NCI-H526 (cell line): ENCODE measurements at regions not wholly inside any gene's neighbourhood (a gene's known extent, or its start where the extent isn't known, plus 50 kb on each side); places are given as distances from the start of the nearest gene placed in this dataset.
"Not testable (repeated sequence)": the region's sequence is repeated elsewhere in the genome, so short reads cannot be mapped to it uniquely, and the experiment has no call there.

Source experiments
- DNase-seq, 2 experiments: peaks; one replicate each; lab custom pipeline; 2025; lab: John Stamatoyannopoulos, UW

- DNase-seq, result no peak
Observed at GRCh38 chrX:140337263-140337662, 167.6 kb downstream of the SOX3 start.

DNA sequence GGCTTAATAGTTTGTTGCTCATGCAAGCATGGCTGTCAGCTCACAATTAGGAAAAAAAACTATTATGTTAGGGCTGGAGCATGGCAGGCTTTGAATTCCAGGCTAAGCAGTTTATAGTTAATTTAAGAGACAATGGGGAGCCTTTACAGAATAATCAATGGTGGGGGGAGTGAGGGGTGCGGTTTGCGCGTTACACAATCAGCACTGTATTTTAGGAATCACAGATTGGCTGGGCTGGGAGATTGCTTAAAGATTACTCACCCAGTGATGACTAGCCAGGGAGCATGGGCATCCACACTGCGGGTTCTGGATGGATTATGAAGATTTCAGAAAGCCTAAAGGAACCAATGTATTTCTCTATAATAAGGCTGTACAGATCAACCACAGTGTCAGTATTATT lies 186.6 kb downstream of the SOX3 start:
- DNase-seq, result no peak

DNA sequence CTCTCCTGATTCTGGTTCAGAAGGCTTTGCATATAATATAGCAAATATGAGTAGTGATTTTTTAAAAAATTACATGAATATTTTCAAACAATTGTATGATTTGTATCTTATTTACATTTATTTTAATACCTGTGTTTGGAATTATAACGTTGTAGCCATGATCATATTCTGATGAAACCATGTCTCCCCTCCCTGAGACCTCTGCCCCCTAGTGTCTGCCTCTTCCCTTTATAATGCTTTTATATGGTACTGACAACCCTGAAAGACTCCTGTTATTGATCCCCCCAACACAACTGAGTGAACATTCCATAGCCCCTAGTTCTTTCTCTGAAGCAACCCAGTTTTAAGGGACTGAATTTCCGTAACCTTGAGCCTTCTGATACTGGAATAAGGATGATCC lies 187.4 kb downstream of the SOX3 start:
- DNase-seq, result no peak

DNA sequence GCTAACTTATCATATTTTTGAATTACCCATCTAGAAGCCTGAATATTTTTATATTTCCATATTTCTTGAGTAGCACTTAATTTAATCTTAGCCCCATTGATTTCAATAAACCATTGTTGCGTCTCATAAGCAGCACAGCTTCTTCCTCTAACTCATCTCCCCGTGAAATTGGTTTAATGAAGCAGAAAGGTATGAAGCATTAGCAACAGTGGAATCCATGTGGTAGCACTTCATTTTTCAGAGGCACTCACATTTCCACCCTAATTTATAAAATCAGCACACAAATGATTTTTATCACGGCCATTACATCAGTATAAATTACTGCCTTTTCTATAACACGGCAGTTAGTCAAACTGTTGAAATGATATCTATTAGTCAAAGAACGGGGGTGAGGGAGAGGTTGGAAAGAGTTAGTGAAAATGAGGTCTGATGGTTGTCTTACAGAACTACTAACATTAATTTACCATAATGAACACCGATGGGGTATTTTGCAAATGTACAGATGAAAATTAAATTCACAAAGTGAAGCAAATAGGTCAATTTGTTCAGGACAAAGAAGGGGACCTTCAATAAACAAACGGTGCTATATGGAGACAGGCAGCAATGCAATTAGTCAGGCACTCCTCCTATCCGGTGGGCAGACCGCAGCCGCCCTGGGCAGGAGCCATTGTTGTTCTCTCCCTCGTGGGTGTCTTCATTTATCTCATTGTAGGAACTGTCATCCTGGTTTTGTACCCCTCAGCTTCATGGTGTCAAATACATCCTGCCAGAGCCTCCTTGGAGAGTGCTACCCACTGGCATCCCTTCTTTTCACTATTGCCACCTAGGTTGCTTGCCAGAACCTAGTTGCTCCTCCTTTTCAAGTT lies 205.7 kb downstream of the SOX3 start:
- DNase-seq, result no peak

GRCh38 chrX:140297273-140297672 lies 207.6 kb downstream of the SOX3 start:
- no peak for DNase-seq

DNA sequence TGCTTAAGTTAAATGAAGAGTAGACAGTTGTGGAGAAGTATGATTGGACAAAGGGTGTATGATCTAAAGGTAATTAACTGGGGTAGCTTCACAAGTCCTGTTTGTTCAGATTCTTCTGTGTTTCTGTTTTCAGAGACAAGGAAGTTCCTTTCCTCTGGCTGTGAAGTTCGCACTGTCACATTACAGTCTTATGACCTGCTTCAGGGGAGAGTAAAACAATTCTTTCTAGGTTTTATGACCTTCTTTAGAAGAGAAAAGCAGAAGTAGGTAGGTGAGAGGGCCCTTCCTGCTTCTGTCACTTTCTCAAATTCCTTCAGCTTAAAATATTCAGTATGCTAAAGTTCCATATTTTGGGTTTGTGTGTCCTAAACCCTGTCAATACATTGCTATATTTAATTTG lies 211.9 kb downstream of the SOX3 start:
- no peak for DNase-seq

GRCh38 chrX:140292188-140292587 lies 212.7 kb downstream of the SOX3 start:
- no peak for DNase-seq

- DNase-seq, result no peak
Observed at GRCh38 chrX:140274811-140275525, 229.9 kb downstream of the SOX3 start.

DNA sequence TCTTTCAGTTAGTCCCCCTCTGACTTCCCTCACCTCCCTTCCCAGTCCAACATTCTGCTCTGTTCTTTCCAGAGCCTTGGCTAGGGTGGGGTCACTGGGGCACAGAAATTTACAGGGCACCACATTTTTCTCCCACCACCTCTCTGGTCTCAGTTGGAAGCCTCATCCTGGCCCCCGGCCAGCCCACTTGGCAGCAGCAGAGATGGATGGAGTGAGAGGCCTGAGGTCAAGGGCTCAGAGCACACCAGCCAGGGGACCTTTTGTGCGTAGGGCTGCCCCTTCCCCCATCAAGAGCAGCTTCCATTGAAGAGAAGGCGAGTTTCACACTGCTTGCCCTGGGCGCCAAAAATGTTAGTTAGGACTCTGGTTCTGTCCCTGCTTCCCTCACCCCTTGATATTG lies 230.9 kb downstream of the SOX3 start:
- no peak for DNase-seq

GRCh38 chrX:140250391-140250790 lies 254.5 kb downstream of the SOX3 start:
- no peak for DNase-seq

GRCh38 chrX:140249088-140249487 lies 255.8 kb downstream of the SOX3 start:
- DNase-seq, result no peak

- DNase-seq, result no peak
Observed at GRCh38 chrX:140229191-140229590, 263.9 kb upstream of the CXorf66 start.

DNA sequence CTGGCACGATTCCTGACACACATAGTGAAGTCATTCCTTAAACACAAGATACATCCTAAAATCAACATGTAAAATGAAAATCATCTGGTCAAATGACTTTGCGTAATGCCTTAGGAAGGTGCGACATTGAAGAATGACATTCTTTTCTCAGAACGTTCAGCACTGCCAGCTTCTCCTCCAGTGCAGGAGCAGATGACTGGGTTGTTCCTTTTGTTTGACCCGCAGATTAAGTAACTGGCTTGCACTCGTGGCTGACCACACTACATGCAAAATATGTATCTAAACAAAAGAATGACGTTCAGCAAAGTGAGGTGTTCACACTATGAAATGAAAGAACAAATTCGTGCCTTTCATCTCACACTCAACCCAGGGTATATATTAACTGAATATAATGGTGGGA lies 260.7 kb upstream of the CXorf66 start:
- DNase-seq, result not testable (repeated sequence)

- not testable (repeated sequence) for DNase-seq
Observed at GRCh38 chrX:140215894-140216293, 250.6 kb upstream of the CXorf66 start.

GRCh38 chrX:140214518-140214917 lies 249.2 kb upstream of the CXorf66 start:
- DNase-seq, result not testable (repeated sequence)

DNA sequence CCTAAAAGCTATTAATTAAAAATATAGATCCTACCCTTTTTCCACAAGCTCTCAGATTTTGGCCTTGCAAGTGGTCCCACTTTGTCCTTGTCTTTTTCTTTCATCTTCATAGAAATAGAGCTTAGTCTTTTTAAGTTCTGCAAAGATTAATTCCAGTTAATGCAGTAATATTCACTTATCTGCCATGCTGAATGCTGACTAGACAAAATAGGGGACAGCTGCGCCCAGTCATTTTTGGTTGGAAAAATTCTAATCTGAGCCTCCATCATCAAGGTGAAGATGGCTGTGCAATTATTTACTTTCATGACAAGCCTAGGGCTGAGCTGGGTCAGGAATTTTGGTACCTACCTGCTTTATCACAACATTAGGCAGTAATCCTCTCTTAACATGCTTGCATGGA lies 241.3 kb upstream of the CXorf66 start:
- DNase-seq, result no peak

GRCh38 chrX:140190441-140191108 lies 225.3 kb upstream of the CXorf66 start:
- no peak for DNase-seq

DNA sequence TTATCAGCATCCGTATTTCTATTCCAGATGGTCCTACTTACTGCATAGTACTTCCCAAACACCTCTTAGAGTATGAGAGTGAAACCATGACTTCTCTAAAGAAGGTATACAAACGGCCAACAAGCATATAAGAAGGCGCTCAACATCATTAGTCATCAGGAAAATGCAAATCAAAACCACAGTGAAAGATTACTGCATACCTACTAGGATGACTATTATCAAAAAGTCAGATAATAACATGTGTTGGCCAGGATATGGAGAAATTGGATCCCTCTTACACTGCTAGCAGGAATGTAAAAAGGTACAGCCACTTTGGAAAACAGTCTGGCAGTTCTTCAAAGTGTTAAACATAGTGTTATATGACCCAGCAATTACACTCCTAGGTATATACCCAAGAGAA lies 215.3 kb upstream of the CXorf66 start:
- DNase-seq, result no peak

GRCh38 chrX:140177821-140178220 lies 212.5 kb upstream of the CXorf66 start:
- no peak for DNase-seq

- DNase-seq, result no peak
Observed at GRCh38 chrX:140172401-140172800, 207.1 kb upstream of the CXorf66 start.

DNA sequence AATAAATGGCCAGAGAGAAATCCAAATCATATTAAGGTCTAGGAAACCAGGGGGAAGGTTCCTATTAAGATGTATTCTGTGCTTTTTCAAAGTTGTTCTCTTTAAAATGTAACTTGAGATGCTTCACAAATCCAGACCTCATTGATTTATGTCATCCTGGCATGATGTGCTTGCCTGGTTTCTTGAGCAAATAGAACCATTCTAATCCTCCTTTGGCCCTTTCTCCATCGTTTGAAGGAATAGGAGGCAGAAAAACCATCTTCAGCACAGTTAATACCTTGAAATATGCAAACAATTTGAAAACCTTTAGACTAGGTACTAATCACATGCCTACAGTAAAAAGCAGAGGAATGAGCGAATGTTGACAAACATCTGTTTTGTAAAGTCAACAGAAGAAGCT lies 202.2 kb upstream of the CXorf66 start:
- no peak for DNase-seq

DNA sequence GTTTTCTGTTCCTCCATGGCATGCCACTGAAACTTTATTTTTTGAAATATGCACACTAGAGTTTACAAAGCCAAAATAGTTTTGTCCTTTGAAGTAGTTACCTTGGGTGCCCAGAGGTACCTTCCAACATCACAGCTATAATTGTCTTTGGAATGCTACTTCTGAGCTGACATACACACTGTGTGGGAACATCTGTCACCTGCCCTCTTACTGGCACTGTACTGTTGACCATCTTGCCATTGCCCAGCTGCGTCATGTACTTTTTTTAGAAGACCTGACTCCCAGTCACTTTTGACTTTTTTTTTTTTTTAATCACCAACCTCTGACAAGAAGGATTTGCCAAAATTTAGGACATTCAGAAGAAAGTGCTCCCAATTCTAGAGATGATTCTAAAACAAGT lies 200.5 kb upstream of the CXorf66 start:
- no peak for DNase-seq

GRCh38 chrX:140164391-140164790 lies 199.1 kb upstream of the CXorf66 start:
- no peak for DNase-seq
